Germinal center (tissue), 1 donor: ENCODE measurements at regions not wholly inside any gene's neighbourhood (a gene's known extent, or its start where the extent isn't known, plus 50 kb on each side); places are given as distances from the start of the nearest gene placed in this dataset.

Experiments
- DNase-seq: peaks from one replicate; pipeline ENCODE4 v3.0.0; 2012; ENCODE audit warnings: mixed read lengths, low spot score

- no peak for DNase-seq
Observed at GRCh38 chr5:145198525-145199260, 636.4 kb downstream of the PRELID2 start.

- no peak for DNase-seq
Observed at GRCh38 chr5:145189746-145190145, 645.4 kb downstream of the PRELID2 start.

GRCh38 chr5:145180371-145180770 lies 654.8 kb downstream of the PRELID2 start:
- DNase-seq: no peak

GRCh38 chr5:145178641-145179523 lies 656.3 kb downstream of the PRELID2 start:
- DNase-seq: no peak

- no peak for DNase-seq
Observed at GRCh38 chr5:145176041-145176440, 659.1 kb downstream of the PRELID2 start.

- no peak for DNase-seq
Observed at GRCh38 chr5:145166110-145166509, 669.0 kb downstream of the PRELID2 start.

GRCh38 chr5:145163876-145164275 lies 671.3 kb downstream of the PRELID2 start:
- no peak for DNase-seq

- DNase-seq: no peak
Observed at GRCh38 chr5:145162626-145163025, 672.5 kb downstream of the PRELID2 start.

- DNase-seq: no peak
Observed at GRCh38 chr5:145161391-145161790, 673.8 kb downstream of the PRELID2 start.

GRCh38 chr5:145160679-145161078 lies 674.5 kb downstream of the PRELID2 start:
- DNase-seq: no peak

GRCh38 chr5:145158730-145159129 lies 676.4 kb downstream of the PRELID2 start:
- DNase-seq: no peak

- no peak for DNase-seq
Observed at GRCh38 chr5:145157841-145158240, 677.3 kb downstream of the PRELID2 start.

- no peak for DNase-seq
Observed at GRCh38 chr5:145141534-145141933, 693.6 kb downstream of the PRELID2 start.

GRCh38 chr5:145130996-145131395 lies 704.1 kb downstream of the PRELID2 start:
- DNase-seq: no peak

GRCh38 chr5:145129797-145130196 lies 705.3 kb downstream of the PRELID2 start:
- no peak for DNase-seq

GRCh38 chr5:145124806-145125205 lies 710.3 kb downstream of the PRELID2 start:
- no peak for DNase-seq

GRCh38 chr5:145118611-145119010 lies 716.5 kb downstream of the PRELID2 start:
- no peak for DNase-seq

GRCh38 chr5:145118127-145118526 lies 717.0 kb downstream of the PRELID2 start:
- no peak for DNase-seq

- no peak for DNase-seq
Observed at GRCh38 chr5:145117285-145117684, 717.9 kb downstream of the PRELID2 start.

- DNase-seq: no peak
Observed at GRCh38 chr5:145111420-145111819, 723.7 kb downstream of the PRELID2 start.

GRCh38 chr5:145110834-145111233 lies 724.3 kb downstream of the PRELID2 start:
- DNase-seq: no peak

GRCh38 chr5:145110181-145110580 lies 725.0 kb downstream of the PRELID2 start:
- DNase-seq: no peak

- no peak for DNase-seq
Observed at GRCh38 chr5:145105384-145105783, 729.8 kb downstream of the PRELID2 start.
